ENCODE measurements at regions not wholly inside any gene's neighbourhood (a gene's known extent, or its start where the extent isn't known, plus 50 kb on each side); places are given as distances from the start of the nearest gene placed in this dataset.

DNA sequence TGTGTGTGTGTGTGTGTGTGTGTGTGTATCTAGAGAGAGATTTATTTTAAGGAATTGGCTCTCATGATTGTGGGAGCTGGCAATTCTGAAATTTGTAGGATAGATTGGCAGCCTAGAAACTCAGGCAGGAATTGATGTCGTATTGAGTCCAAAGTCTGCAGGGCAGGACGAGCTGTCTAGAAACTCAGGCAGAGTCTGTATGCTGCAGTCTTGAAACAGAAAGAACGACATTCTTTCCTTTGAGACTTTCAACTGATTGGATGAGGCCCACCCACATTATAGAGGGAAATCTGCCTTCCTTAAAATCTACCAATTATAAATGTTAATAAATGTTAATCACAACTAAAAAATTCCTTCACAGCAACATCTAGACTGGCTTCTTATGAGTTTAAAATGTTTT, 436.6 kb upstream of the FANCL start:
- TF ChIP-seq, protein P1, sequence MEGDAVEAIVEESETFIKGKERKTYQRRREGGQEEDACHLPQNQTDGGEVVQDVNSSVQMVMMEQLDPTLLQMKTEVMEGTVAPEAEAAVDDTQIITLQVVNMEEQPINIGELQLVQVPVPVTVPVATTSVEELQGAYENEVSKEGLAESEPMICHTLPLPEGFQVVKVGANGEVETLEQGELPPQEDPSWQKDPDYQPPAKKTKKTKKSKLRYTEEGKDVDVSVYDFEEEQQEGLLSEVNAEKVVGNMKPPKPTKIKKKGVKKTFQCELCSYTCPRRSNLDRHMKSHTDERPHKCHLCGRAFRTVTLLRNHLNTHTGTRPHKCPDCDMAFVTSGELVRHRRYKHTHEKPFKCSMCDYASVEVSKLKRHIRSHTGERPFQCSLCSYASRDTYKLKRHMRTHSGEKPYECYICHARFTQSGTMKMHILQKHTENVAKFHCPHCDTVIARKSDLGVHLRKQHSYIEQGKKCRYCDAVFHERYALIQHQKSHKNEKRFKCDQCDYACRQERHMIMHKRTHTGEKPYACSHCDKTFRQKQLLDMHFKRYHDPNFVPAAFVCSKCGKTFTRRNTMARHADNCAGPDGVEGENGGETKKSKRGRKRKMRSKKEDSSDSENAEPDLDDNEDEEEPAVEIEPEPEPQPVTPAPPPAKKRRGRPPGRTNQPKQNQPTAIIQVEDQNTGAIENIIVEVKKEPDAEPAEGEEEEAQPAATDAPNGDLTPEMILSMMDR (IDR thresholded peaks at IDR 0.05) = no peak
- Histone ChIP-seq H3K27me3 (ENCODE audit: low read depth) (no peaks in the 10 kb centered on the region), H3K4me3 (no peak overlapping the region), H3K27ac (no peak overlapping the region), H3K36me3 (no peaks in the 10 kb centered on the region), H3K9me3 (no peaks in the 10 kb centered on the region), H3K4me1 (no peaks in the 10 kb centered on the region)
- intact Hi-C loops (cut with DNase I) = no loop called here
- DNase-seq = no peak
- ATAC-seq = no peak

DNA sequence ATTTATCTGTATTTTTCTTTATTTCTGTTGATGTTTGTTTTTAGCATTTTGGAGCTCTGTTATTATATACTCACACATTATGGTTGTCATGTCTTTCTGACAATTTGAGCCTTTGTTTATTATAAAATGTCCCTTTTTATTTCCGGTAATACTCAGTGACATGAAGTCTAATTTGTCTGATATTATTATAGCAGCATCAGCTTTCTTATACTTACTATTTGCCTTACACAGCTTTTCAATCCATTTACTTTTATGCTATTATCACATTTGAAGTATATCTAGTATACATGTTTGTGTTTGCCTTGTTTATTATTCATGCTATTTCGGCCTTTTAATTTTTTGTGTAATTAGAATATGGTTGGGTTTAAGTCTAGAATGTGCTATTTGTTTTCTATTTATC, 430.6 kb upstream of the FANCL start:
- Histone ChIP-seq H3K27me3 (ENCODE audit: low read depth) (no peaks in the 10 kb centered on the region), H3K4me1 (no peaks in the 10 kb centered on the region), H3K27ac (no peak overlapping the region), H3K4me3 (no peak overlapping the region), H3K36me3 (no peaks in the 10 kb centered on the region), H3K9me3 (no peaks in the 10 kb centered on the region)
- DNase-seq (no peak), ATAC-seq (no peak)
- TF ChIP-seq, protein P1 (IDR thresholded peaks at IDR 0.05) = no peak
- intact Hi-C loops (cut with DNase I) = no loop called here

DNA sequence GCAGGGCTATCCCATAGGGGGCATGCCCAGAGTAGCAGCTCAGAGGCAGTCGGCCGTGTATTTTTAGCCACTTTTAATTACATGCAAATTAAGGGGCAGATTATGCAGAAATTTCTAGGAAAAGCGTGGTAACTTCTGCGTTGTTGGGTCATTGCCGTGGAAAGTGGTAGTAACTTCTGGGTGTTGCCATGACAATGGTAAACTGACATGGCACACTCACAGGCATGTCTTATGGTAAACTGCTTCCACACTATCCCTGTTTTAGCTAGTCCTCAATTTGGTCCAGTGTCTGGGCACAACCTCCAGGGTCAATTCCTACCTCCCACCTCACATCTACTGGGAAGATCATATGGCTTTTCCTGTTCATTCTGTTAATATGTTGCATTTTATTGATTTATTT, 428.9 kb upstream of the FANCL start:
- Histone ChIP-seq H3K27me3 (ENCODE audit: low read depth) (no peaks in the 10 kb centered on the region), H3K36me3 (no peaks in the 10 kb centered on the region), H3K4me3 (no peak overlapping the region), H3K9me3 (no peaks in the 10 kb centered on the region), H3K27ac (no peak overlapping the region), H3K4me1 (no peaks in the 10 kb centered on the region)
- intact Hi-C loops (cut with DNase I) = no loop called here
- TF ChIP-seq, protein P1 (IDR thresholded peaks at IDR 0.05) = no peak
- DNase-seq (no peak), ATAC-seq (no peak)

DNA sequence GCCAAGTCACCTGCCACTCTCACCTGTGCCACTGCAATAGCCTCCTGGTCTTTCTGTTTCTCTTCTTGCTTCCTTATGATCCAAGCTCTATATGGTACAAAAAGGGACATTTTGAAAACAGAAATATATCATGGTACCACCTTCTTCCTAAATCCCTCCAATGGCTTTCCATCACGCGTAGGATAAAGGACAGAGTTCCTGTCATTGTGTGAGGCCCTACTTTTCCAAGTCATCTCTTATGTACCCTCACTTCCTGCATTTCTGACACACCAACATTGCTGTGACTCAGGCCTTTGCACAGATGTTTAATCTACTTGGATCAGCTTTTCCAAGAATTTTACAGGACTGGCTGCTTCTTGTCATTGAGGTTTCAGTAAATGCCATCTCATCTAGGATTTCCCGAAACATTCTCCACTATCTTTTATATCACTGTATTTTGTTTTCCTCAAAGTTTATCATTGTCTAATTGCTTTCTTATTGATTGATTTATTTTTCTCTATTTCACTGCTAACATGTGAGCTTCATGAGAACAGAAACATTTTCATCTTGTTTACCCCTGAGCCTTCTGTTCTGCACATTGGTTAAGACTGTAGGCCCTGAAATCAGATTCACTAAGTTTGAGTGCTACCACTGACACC, 426.1 kb upstream of the FANCL start:
- Histone ChIP-seq H3K27me3 (ENCODE audit: low read depth) (no peaks in the 10 kb centered on the region), H3K9me3 (no peaks in the 10 kb centered on the region), H3K27ac (no peak overlapping the region), H3K36me3 (no peaks in the 10 kb centered on the region), H3K4me1 (no peaks in the 10 kb centered on the region), H3K4me3 (no peak overlapping the region)
- DNase-seq (no peak), ATAC-seq (no peak)
- intact Hi-C loops (cut with DNase I) = no loop called here
- TF ChIP-seq, protein P1 (IDR thresholded peaks at IDR 0.05) = no peak

DNA sequence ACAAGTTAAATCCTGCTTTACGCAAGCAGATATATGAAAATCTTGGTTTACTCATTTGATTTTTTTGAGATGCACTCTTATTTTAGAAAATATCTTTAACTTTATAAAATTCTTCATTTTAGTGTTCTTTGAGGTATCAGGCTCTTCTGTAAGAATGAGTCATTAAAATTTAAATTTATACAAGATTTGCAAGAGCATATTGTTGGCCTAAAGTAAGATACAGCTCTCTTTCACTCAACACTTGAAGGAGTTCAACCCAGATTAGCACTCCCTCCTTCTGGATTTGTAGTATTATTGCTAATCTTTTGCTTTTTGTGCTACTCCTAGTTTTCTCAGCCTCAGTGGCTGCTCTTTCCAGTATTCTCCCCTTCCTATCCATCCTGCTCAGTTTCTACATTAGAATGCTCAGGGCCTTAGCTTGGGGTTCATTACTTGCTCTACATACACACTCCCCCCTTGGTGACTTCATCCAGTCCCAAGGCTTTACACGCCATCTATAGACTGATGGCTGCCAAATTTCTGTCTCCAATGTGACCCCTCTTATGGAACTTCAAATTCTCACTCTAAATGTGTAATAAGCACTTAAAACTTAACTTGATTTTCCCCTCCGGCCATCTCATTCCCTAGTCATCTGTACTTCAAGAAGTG, 425.3 kb upstream of the FANCL start:
- Histone ChIP-seq H3K27ac (no peak overlapping the region), H3K9me3 (no peaks in the 10 kb centered on the region), H3K4me3 (no peak overlapping the region), H3K36me3 (no peaks in the 10 kb centered on the region), H3K4me1 (no peaks in the 10 kb centered on the region), H3K27me3 (ENCODE audit: low read depth) (no peaks in the 10 kb centered on the region)
- intact Hi-C loops (cut with DNase I) = no loop called here
- no peak for ATAC-seq
- TF ChIP-seq, protein P1 (IDR thresholded peaks at IDR 0.05) = no peak
- DNase-seq = no peak
